OCI-LY7 (cell line): ENCODE measurements at regions not wholly inside any gene's neighbourhood (a gene's known extent, or its start where the extent isn't known, plus 50 kb on each side); places are given as distances from the start of the nearest gene placed in this dataset.
"Not testable (repeated sequence)": the region's sequence is repeated elsewhere in the genome, so short reads cannot be mapped to it uniquely, and the experiment has no call there.

Experiments used
- BruUV-seq: library from RNA; stranded (reverse); fragments of 400-500 nt; replicated peaks from 2 replicates; lab custom pipeline; 2021; lab: Mats Ljungman, UMichigan
- CTCF ChIA-PET: fragments of 300-600 bp; sonication (Branson Sonifier 250); formaldehyde crosslinking; loops from one replicate; lab custom pipeline; 2022; ENCODE audit warnings: antibody characterized with exemption; ENCODE audit not compliant: unreplicated experiment; lab: Charles Lee
- POLR2A ChIA-PET: fragments of 300-600 bp; sonication (Branson Sonifier 250); formaldehyde crosslinking; loops from one replicate; lab custom pipeline; 2022; ENCODE audit warnings: antibody characterized with exemption; lab: Charles Lee
- DNase-seq: peaks from one replicate; pipeline ENCODE4 v3.0.0-alpha.2; 2015; ENCODE audit warnings: low spot score
- H2AFZ ChIP-seq: fragments of 200-600 bp; sonication (generic), shearing (Covaris generic); 2 replicates; pipeline ENCODE4 v1.6.1; 2014; ENCODE audit warnings: mild to moderate bottlenecking, antibody characterized with exemption, low read length, moderate library complexity
- H3K27ac ChIP-seq: fragments of 200-600 bp; sonication (generic); 2 replicates; pipeline ENCODE4 v1.5.1; 2014; ENCODE audit warnings: mixed run types, low read depth, mild to moderate bottlenecking, moderate library complexity, low read length, inconsistent platforms; ENCODE audit not compliant: poor library complexity, severe bottlenecking
- H3K36me3 ChIP-seq: fragments of 200-600 bp; sonication (generic); 2 replicates; pipeline ENCODE4 v1.6.1; 2014; ENCODE audit warnings: mild to moderate bottlenecking, antibody characterized with exemption, low read length, moderate library complexity, mixed read lengths; ENCODE audit not compliant: insufficient read depth
- H3K4me1 ChIP-seq: fragments of 200-600 bp; sonication (generic); 2 replicates; pipeline ENCODE4 v1.5.1; 2014; ENCODE audit warnings: mild to moderate bottlenecking, low read length; ENCODE audit not compliant: insufficient read depth, poor library complexity, severe bottlenecking
- H3K4me2 ChIP-seq: fragments of 200-600 bp; sonication (generic); 2 replicates; pipeline ENCODE4 v1.6.1; 2014; ENCODE audit warnings: mild to moderate bottlenecking, low read length
- H3K4me3 ChIP-seq: fragments of 200-600 bp; sonication (generic); 2 replicates; pipeline ENCODE4 v1.5.1; 2014; ENCODE audit warnings: mild to moderate bottlenecking, low read depth, low read length; ENCODE audit not compliant: poor library complexity, severe bottlenecking
- H3K79me2 ChIP-seq: fragments of 200-600 bp; sonication (generic); 2 replicates; pipeline ENCODE4 v1.6.1; 2016; ENCODE audit warnings: low read depth, mild to moderate bottlenecking, low read length, moderate library complexity, mixed read lengths; ENCODE audit not compliant: insufficient read depth
- H3K9me2 ChIP-seq: fragments of 200-600 bp; sonication (generic); 2 replicates; pipeline ENCODE4 v1.6.1; 2016; ENCODE audit warnings: mild to moderate bottlenecking, low read length, mixed read lengths; ENCODE audit not compliant: insufficient read depth
- H3K9me3 ChIP-seq: fragments of 200-600 bp; sonication (generic); 2 replicates; pipeline ENCODE4 v1.6.1; 2014; ENCODE audit warnings: mild to moderate bottlenecking, mixed run types, low read length, mixed read lengths
- H4K20me1 ChIP-seq: fragments of 200-600 bp; sonication (generic); 2 replicates; pipeline ENCODE4 v1.6.1; 2014; ENCODE audit warnings: mild to moderate bottlenecking, antibody characterized with exemption, low read length, moderate library complexity, mixed read lengths; ENCODE audit not compliant: insufficient read depth
- CTCF ChIP-seq: fragments of 200-600 bp; sonication (generic); conservative IDR thresholded peaks from 2 replicates; pipeline ENCODE4 v1.5.1; 2014; ENCODE audit warnings: mild to moderate bottlenecking, antibody characterized with exemption, low read length, moderate library complexity, mixed read lengths
- EZH2phosphoT487 ChIP-seq: fragments of 200-600 bp; sonication (generic); IDR thresholded peaks from 2 replicates; pipeline ENCODE4 v1.6.1; 2018; ENCODE audit warnings: low read depth, borderline replicate concordance, mild to moderate bottlenecking, mixed run types, antibody characterized with exemption, low read length, moderate library complexity, mixed read lengths
- intact Hi-C: fragments of 100-400 bp; cut with micrococcal nuclease; formaldehyde crosslinking; loops from one replicate; pipeline ENCODE4 v1.10.0; 2022; ENCODE audit not compliant: unreplicated experiment

DNA sequence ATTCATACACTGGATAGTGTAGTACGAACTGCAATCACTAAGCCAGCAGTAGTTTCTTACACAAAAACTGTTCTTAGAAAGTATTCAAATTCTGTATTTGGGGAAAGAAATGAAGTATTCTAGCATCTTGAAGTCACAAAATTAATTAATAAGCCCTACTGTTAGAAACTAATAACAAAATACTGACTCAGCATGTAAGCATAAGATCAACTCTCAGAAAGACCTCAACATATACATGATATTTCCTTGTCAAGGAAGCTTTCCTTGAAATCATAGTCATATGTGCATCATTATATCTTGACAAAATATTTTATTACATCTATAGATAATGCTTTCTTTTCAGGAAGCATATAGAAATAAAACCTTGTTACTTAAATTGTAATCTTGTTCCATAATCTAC, 115.5 kb upstream of the GOLGA6L6 start:
- Histone ChIP-seq H3K36me3 (no peaks in the 10 kb centered on the region), H3K9me3 (no peaks in the 10 kb centered on the region), H3K4me2 (no peak overlapping the region), H3K4me3 (no peak overlapping the region), H3K4me1 (no peaks in the 10 kb centered on the region), H3K79me2 (no peaks in the 10 kb centered on the region), H3K9me2 (no peaks in the 10 kb centered on the region), H3K27ac (no peak overlapping the region), H4K20me1 (no peaks in the 10 kb centered on the region), H2AFZ (no peak overlapping the region)
- TF ChIP-seq EZH2phosphoT487: no peak
- TF ChIP-seq CTCF: no peak
- intact Hi-C loops: no loop called here
- no peak for DNase-seq
- POLR2A ChIA-PET: no interaction called here
- BruUV-seq: no TSS peak
- CTCF ChIA-PET: no interaction called here

GRCh38 chr15:20652914-20653313, 111.3 kb upstream of the GOLGA6L6 start:
- Histone ChIP-seq H3K79me2 (no peaks in the 10 kb centered on the region), H3K4me2 (no peak overlapping the region), H3K4me3 (no peak overlapping the region), H3K9me2 (no peaks in the 10 kb centered on the region), H3K36me3 (no peaks in the 10 kb centered on the region), H3K27ac (no peak overlapping the region), H3K4me1 (no peaks in the 10 kb centered on the region), H3K9me3 (no peaks in the 10 kb centered on the region), H4K20me1 (no peaks in the 10 kb centered on the region), H2AFZ (no peak overlapping the region)
- ChIA-PET CTCF (no interaction called here), POLR2A (no interaction called here)
- no peak for DNase-seq
- no TSS peak for BruUV-seq
- TF ChIP-seq EZH2phosphoT487 (no peak), CTCF (no peak)
- intact Hi-C loops: no loop called here

DNA sequence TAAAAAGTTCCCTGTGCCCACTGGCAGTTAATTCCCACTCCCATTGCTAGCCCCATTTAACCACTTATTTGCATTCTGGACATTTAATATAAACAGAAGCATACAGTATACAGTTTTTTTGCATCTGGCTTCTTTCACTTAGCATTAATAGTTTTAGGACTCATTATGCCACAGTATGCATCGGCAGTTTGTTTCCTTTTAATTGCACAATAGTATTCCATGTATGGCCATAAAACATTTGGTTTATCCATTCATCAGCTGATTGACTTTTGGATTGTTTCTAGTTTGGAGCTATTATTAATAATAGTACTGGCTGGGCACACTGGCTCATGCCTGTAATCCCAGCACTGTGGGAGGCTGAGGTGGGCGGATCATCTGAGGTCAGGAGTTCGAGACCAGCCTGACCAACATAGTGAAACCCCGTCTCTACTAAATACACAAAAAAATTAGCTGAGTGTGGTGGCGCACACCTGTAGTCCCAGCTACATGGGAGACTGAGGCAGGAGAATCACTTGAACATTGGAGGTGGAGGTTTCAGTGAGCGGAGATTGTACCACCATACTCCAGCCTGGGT, 106.9 kb upstream of the GOLGA6L6 start:
- H3K4me1 ChIP-seq, DNase-seq, CTCF ChIA-PET, H3K36me3 ChIP-seq, H3K9me3 ChIP-seq, BruUV-seq, H3K79me2 ChIP-seq, H3K27ac ChIP-seq, intact Hi-C loops, POLR2A ChIA-PET, H3K4me2 ChIP-seq, H4K20me1 ChIP-seq, H3K4me3 ChIP-seq, H2AFZ ChIP-seq, H3K9me2 ChIP-seq: not testable (repeated sequence)
